Tibial nerve (tissue), 4 donors: ENCODE measurements at regions not wholly inside any gene's neighbourhood (a gene's known extent, or its start where the extent isn't known, plus 50 kb on each side); places are given as distances from the start of the nearest gene placed in this dataset.

ENCODE experiments used
- DNase-seq, 2 donors: peaks; one replicate each; pipeline ENCODE4 v3.0.0-alpha.2; 2019; ENCODE audit warnings: low spot score in 2 of 2
- H3K27ac ChIP-seq, 4 donors: fragments of 200-600 bp; sonication (generic) in 3 of 4; one replicate each; pipeline ENCODE4 v1.5.1; 2017 to 2019; ENCODE audit warnings: mild to moderate bottlenecking in 1 of 4
- H3K27me3 ChIP-seq, 2 donors: fragments of 200-600 bp; sonication (generic) in 1 of 2; one replicate each; pipeline versions ENCODE4 v1.5.1 to v1.6.0; 2017 to 2019
- H3K36me3 ChIP-seq, 3 donors: fragments of 200-600 bp; sonication (generic); one replicate each; pipeline ENCODE4 v1.5.1; 2018 to 2019
- H3K4me1 ChIP-seq, 4 donors: fragments of 200-600 bp; sonication (generic) in 3 of 4; one replicate each; pipeline ENCODE4 v1.5.1; 2017 to 2019
- H3K4me3 ChIP-seq, 4 donors: fragments of 200-600 bp; sonication (generic) in 3 of 4; one replicate each; pipeline ENCODE4 v1.5.1; 2017 to 2019; ENCODE audit warnings: mild to moderate bottlenecking in 1 of 4, moderate library complexity in 1 of 4
- H3K9me3 ChIP-seq, 4 donors: fragments of 200-600 bp; sonication (generic) in 3 of 4; one replicate each; pipeline ENCODE4 v1.5.1; 2017 to 2019
- CTCF ChIP-seq, 5 experiments: fragments of 200-600 bp in 3 of 5; fragments of 450-650 bp in 2 of 5; sonication (generic) in 3 of 5; IDR thresholded peaks; one replicate each; pipeline ENCODE4 v1.5.1; 2016 to 2019; ENCODE audit warnings: antibody characterized with exemption in 5 of 5, mild to moderate bottlenecking in 3 of 5, moderate library complexity in 2 of 5
- EP300 ChIP-seq, 2 donors: sonication (generic); formaldehyde crosslinking; IDR thresholded peaks; one replicate each; pipeline ENCODE4 v1.6.1; 2017; ENCODE audit warnings: antibody characterized with exemption in 2 of 2, mild to moderate bottlenecking in 1 of 2
- POLR2A ChIP-seq, 2 donors: fragments of 450-650 bp; IDR thresholded peaks; one replicate each; pipeline ENCODE4 v1.6.1; 2017; ENCODE audit warnings: antibody characterized with exemption in 2 of 2, mild to moderate bottlenecking in 2 of 2, moderate library complexity in 2 of 2
- WGBS, 2 donors: methylation state at CpG; one replicate each; pipeline ENCODE4 v1.1.5; 2018; 5-methylcytosine and 5-hydroxymethylcytosine counted together

DNA sequence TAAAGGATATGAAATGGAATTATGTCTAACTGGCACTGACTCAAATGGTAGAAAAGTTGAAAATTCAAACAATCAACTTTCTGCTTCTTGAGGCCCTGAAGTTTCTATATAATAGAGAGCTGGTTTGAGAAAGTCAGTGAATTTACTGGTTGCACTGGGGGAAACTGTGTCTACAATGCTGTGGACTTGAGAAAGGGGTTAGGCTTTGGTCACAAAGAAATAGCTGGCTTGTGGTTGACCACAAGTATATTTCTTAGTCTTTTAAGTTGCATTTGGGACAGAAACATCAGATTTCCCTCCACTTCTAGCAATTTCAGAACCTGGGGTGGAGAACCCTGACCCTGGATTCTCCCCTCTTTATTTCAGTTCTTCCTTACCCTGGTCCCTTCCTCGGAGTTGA lies 192.6 kb upstream of the ACTBL2 start:
- TF ChIP-seq EP300 (IDR thresholded peaks at IDR 0.05) (no peak), POLR2A (IDR thresholded peaks at IDR 0.05) (no peak), CTCF (IDR thresholded peaks at IDR 0.05) (no peak)
- no peaks in the 10 kb centered on the region for H3K27me3 ChIP-seq
- H3K4me1 ChIP-seq, result peaks cover 0 to 10% (median 0%) of the 10 kb centered on the region in 4 donors
- no peak overlapping the region for H3K27ac ChIP-seq
- H3K4me3 ChIP-seq, result no peak overlapping the region
- DNase-seq, result no peak
- H3K36me3 ChIP-seq, result no peaks in the 10 kb centered on the region
- WGBS, 2 donors, result 91 to 100% methylated on average over 1 of the region's 1 CpG
- no peaks in the 10 kb centered on the region for H3K9me3 ChIP-seq

- DNase-seq, result no peak
- Histone ChIP-seq H3K27ac (no peak overlapping the region), H3K4me3 (no peak overlapping the region), H3K4me1 (no peaks in the 10 kb centered on the region), H3K9me3 (no peaks in the 10 kb centered on the region), H3K27me3 (no peaks in the 10 kb centered on the region), H3K36me3 (no peaks in the 10 kb centered on the region)
- TF ChIP-seq EP300 (IDR thresholded peaks at IDR 0.05) (no peak), POLR2A (IDR thresholded peaks at IDR 0.05) (no peak), CTCF (IDR thresholded peaks at IDR 0.05) (no peak)
Observed at GRCh38 chr5:57671371-57671770, 188.8 kb upstream of the ACTBL2 start.

GRCh38 chr5:57666582-57666981 lies 184.0 kb upstream of the ACTBL2 start:
- Histone ChIP-seq H3K4me1 (no peaks in the 10 kb centered on the region), H3K9me3 (no peaks in the 10 kb centered on the region), H3K36me3 (no peaks in the 10 kb centered on the region), H3K4me3 (no peak overlapping the region), H3K27me3 (no peaks in the 10 kb centered on the region), H3K27ac (no peak overlapping the region)
- TF ChIP-seq CTCF (IDR thresholded peaks at IDR 0.05) (no peak), POLR2A (IDR thresholded peaks at IDR 0.05) (no peak), EP300 (IDR thresholded peaks at IDR 0.05) (no peak)
- no peak for DNase-seq

GRCh38 chr5:57665146-57665936 lies 182.7 kb upstream of the ACTBL2 start:
- Histone ChIP-seq H3K27ac (no peak overlapping the region), H3K27me3 (no peaks in the 10 kb centered on the region), H3K4me3 (no peak overlapping the region), H3K9me3 (no peaks in the 10 kb centered on the region), H3K4me1 (peaks cover 0 to 3% (median 0%) of the 10 kb centered on the region in 4 donors), H3K36me3 (no peaks in the 10 kb centered on the region)
- DNase-seq, result no peak
- TF ChIP-seq CTCF (IDR thresholded peaks at IDR 0.05) (no peak), EP300 (IDR thresholded peaks at IDR 0.05) (no peak), POLR2A (IDR thresholded peaks at IDR 0.05) (no peak)
- 95 to 98% methylated on average over 7 of the region's 7 CpGs for WGBS, 2 donors

- peaks cover 0 to 6% (median 0%) of the 10 kb centered on the region in 4 donors for H3K4me1 ChIP-seq
- DNase-seq, result no peak
- H3K9me3 ChIP-seq, result no peaks in the 10 kb centered on the region
- no peak overlapping the region for H3K27ac ChIP-seq
- TF ChIP-seq POLR2A (IDR thresholded peaks at IDR 0.05), result no peak
- no peak for TF ChIP-seq EP300 (IDR thresholded peaks at IDR 0.05)
- no peak for TF ChIP-seq CTCF (IDR thresholded peaks at IDR 0.05)
- no peak overlapping the region for H3K4me3 ChIP-seq
- H3K27me3 ChIP-seq, result no peaks in the 10 kb centered on the region
- WGBS, 2 donors, result 98% methylated on average over 1 of the region's 1 CpG
- H3K36me3 ChIP-seq, result no peaks in the 10 kb centered on the region
Observed at GRCh38 chr5:57664700-57665099, 182.1 kb upstream of the ACTBL2 start.
